GM20431 (cell line): ENCODE measurements at regions not wholly inside any gene's neighbourhood (a gene's known extent, or its start where the extent isn't known, plus 50 kb on each side); places are given as distances from the start of the nearest gene placed in this dataset.
"Not testable (repeated sequence)": the region's sequence is repeated elsewhere in the genome, so short reads cannot be mapped to it uniquely, and the experiment has no call there.

Experiments
- in situ Hi-C: fragments of 300-500 bp; cut with MseI, MboI; formaldehyde crosslinking; loops from one replicate; pipeline ENCODE4 v1.15.0; 2020; ENCODE audit warnings: low sequenced_read_pairs; ENCODE audit not compliant: unreplicated experiment

- in situ Hi-C loops = no loop called here
Observed at GRCh38 chr10:83469728-83470331, 669.5 kb upstream of the GHITM start.

- in situ Hi-C loops = no loop called here
Observed at GRCh38 chr10:83476211-83476610, 663.1 kb upstream of the GHITM start.

- in situ Hi-C loops = no loop called here
Observed at GRCh38 chr10:83489161-83489560, 650.1 kb upstream of the GHITM start.

GRCh38 chr10:83492004-83492403, 647.3 kb upstream of the GHITM start:
- in situ Hi-C loops = no loop called here

- in situ Hi-C loops = no loop called here
Observed at GRCh38 chr10:83512681-83513080, 626.6 kb upstream of the GHITM start.

GRCh38 chr10:83515001-83515400, 624.3 kb upstream of the GHITM start:
- in situ Hi-C loops = no loop called here

GRCh38 chr10:83516788-83517187, 622.5 kb upstream of the GHITM start:
- in situ Hi-C loops = no loop called here

GRCh38 chr10:83517456-83517855, 621.9 kb upstream of the GHITM start:
- in situ Hi-C loops = no loop called here

- in situ Hi-C loops = no loop called here
Observed at GRCh38 chr10:83518779-83519178, 620.5 kb upstream of the GHITM start.

- in situ Hi-C loops = not testable (repeated sequence)
Observed at GRCh38 chr10:83520386-83520785, 618.9 kb upstream of the GHITM start.

- in situ Hi-C loops = no loop called here
Observed at GRCh38 chr10:83522456-83522855, 616.9 kb upstream of the GHITM start.

GRCh38 chr10:83522881-83523386, 616.4 kb upstream of the GHITM start:
- in situ Hi-C loops = no loop called here

GRCh38 chr10:83527934-83528333, 611.4 kb upstream of the GHITM start:
- in situ Hi-C loops = no loop called here

GRCh38 chr10:83533290-83533689, 606.0 kb upstream of the GHITM start:
- in situ Hi-C loops = no loop called here

GRCh38 chr10:83536426-83536825, 602.9 kb upstream of the GHITM start:
- in situ Hi-C loops = no loop called here

- in situ Hi-C loops = no loop called here
Observed at GRCh38 chr10:83538047-83538446, 601.3 kb upstream of the GHITM start.

GRCh38 chr10:83539528-83540308, 599.6 kb upstream of the GHITM start:
- in situ Hi-C loops = no loop called here

- in situ Hi-C loops = no loop called here
Observed at GRCh38 chr10:83541046-83541445, 598.3 kb upstream of the GHITM start.

GRCh38 chr10:83542774-83543411, 596.4 kb upstream of the GHITM start:
- in situ Hi-C loops = no loop called here

GRCh38 chr10:83543691-83544462, 595.4 kb upstream of the GHITM start:
- in situ Hi-C loops = no loop called here
